ENCODE measurements at regions not wholly inside any gene's neighbourhood (a gene's known extent, or its start where the extent isn't known, plus 50 kb on each side); places are given as distances from the start of the nearest gene placed in this dataset.

DNA sequence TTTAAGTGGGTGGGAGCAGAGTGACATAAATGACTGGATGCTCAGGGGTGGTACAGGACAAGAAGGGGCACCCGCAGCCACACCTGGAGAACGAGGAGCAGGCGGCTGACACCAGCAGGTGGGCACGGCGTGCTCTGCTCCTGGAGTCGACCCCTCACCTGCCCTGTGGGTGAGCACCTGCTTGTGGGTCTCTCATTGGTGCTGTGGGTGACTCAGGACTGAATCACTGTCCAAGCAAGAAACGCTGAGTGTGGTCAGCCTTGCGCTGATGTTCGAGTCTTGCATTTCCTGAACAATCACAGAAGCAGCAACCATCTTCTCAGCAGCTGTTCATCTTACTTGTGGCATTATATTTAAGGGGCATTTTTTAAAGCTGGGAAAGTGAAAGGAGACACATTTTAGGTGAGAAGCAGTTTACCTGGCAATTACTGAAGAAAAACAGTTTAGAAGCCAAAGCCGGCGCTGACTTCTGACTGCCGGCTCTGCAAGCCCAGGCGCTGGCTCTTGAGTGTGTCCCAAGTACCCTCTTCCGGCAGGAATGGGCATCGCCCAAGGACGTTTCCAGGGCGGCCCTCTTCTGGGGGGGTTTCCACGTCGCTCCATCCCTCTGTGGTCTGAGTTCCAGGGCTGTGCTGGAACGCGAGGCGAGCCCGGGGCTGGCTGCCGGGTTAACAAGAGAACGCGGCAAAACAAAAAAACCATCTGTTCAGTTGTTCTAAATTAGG, 145.2 kb upstream of the PFKP start:
- TF ChIP-seq POLR2A (IDR thresholded peaks at IDR 0.05): no peak
- no peak for TF ChIP-seq POLR2AphosphoS5 (IDR thresholded peaks at IDR 0.05)
- TF ChIP-seq, protein P1, sequence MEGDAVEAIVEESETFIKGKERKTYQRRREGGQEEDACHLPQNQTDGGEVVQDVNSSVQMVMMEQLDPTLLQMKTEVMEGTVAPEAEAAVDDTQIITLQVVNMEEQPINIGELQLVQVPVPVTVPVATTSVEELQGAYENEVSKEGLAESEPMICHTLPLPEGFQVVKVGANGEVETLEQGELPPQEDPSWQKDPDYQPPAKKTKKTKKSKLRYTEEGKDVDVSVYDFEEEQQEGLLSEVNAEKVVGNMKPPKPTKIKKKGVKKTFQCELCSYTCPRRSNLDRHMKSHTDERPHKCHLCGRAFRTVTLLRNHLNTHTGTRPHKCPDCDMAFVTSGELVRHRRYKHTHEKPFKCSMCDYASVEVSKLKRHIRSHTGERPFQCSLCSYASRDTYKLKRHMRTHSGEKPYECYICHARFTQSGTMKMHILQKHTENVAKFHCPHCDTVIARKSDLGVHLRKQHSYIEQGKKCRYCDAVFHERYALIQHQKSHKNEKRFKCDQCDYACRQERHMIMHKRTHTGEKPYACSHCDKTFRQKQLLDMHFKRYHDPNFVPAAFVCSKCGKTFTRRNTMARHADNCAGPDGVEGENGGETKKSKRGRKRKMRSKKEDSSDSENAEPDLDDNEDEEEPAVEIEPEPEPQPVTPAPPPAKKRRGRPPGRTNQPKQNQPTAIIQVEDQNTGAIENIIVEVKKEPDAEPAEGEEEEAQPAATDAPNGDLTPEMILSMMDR (IDR thresholded peaks at IDR 0.05 in 8 of 11, conservative IDR thresholded peaks at IDR 0.05 in 3 of 11): no peak

Measured in spleen (tissue), 7 donors.